ENCODE measurements at regions not wholly inside any gene's neighbourhood (a gene's known extent, or its start where the extent isn't known, plus 50 kb on each side); places are given as distances from the start of the nearest gene placed in this dataset.
"Not testable (repeated sequence)": the region's sequence is repeated elsewhere in the genome, so short reads cannot be mapped to it uniquely, and the experiment has no call there.

DNA sequence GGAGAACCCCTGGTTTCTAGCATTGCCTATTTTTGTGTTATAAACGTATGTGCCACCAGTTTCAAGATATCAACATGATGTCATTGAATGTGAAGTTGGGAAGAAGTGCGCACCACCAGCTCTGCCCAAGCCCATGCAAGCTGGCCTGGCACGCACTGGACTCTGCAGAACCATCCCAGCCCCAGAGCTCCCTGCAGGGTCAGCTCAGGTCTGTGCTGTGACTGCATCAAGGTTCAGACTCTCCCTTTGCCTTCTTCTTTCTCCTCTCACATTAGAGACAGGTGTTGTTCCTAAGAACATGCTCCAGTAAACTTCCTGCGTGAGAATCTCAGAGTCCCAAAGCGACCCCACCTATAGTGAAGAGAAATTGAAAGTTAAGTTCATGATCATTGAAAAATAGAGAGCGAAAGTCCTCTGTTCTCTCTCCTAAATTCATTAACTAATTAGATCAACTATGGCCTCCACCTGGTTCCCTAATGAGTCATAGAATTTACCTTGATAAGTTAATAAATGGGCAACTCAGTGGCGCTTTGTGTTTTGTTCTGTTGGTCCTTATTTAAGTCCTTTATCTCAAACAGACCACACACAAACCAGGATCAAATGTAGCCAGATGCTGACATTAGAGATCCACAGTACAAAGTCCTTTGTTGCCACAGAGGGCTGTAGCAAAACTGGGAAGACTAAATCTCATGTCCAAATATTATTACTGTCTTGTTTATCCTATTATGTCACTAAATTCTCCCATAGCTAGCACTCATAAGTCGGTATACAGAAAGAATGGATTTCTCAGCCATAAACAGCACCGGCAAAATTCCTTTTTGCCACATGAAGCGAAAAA, 432.3 kb downstream of the STK39 start:
- DNase-seq (no peak), ATAC-seq (no peak)
- TF ChIP-seq, protein P1, sequence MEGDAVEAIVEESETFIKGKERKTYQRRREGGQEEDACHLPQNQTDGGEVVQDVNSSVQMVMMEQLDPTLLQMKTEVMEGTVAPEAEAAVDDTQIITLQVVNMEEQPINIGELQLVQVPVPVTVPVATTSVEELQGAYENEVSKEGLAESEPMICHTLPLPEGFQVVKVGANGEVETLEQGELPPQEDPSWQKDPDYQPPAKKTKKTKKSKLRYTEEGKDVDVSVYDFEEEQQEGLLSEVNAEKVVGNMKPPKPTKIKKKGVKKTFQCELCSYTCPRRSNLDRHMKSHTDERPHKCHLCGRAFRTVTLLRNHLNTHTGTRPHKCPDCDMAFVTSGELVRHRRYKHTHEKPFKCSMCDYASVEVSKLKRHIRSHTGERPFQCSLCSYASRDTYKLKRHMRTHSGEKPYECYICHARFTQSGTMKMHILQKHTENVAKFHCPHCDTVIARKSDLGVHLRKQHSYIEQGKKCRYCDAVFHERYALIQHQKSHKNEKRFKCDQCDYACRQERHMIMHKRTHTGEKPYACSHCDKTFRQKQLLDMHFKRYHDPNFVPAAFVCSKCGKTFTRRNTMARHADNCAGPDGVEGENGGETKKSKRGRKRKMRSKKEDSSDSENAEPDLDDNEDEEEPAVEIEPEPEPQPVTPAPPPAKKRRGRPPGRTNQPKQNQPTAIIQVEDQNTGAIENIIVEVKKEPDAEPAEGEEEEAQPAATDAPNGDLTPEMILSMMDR (IDR thresholded peaks at IDR 0.05): no peak
- intact Hi-C loops (cut with DNase I): no loop called here
- Histone ChIP-seq H3K27ac (no peak overlapping the region), H3K4me3 (no peak overlapping the region), H3K4me1 (no peaks in the 10 kb centered on the region), H3K9me3 (no peaks in the 10 kb centered on the region), H3K36me3 (no peaks in the 10 kb centered on the region), H3K27me3 (no peaks in the 10 kb centered on the region)

DNA sequence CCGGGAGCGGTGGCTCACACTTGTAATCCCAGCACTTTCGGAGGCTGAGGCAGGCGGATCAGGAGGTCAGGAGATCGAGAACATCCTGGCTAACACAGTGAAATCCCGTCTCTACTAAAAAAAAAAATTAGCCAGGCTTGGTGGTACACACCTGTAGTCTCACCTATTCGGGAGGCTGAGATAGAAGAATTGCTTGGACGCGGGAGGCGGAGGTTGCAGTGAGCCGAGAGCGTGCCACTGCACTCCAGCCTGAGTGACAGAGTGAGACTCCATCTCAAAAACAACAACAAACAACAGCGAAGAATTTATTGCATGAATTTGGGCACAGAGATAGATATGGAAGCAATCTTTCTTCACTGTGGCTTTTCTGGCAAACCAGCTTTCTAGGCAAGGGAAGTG, 432.9 kb downstream of the STK39 start:
- H3K4me1 ChIP-seq; DNase-seq; H3K27me3 ChIP-seq; ATAC-seq; intact Hi-C loops (cut with DNase I); H3K9me3 ChIP-seq; H3K4me3 ChIP-seq; H3K27ac ChIP-seq; H3K36me3 ChIP-seq: not testable (repeated sequence)

DNA sequence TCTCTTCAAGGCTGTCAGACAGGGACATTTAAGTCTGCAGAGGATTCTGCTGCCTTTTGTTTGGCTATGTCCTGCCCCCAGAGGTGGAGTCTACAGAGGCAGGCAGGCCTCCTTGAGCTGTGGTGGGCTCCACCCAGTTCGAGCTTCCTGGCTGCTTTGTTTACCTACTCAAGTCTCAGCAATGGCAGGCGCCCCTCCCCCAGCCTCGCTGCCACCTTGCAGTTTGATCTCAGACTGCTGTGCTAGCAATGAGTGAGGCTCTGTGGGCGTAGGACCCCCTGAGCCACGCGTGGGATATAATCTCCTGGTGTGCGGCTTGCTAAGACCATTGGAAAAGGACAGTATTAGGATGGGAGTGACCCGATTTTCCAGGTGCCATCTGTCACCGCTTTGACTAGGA, 437.6 kb downstream of the STK39 start:
- DNase-seq; H3K4me3 ChIP-seq; H3K9me3 ChIP-seq; H3K36me3 ChIP-seq; intact Hi-C loops (cut with DNase I); H3K27me3 ChIP-seq; ATAC-seq; H3K27ac ChIP-seq; H3K4me1 ChIP-seq: not testable (repeated sequence)

DNA sequence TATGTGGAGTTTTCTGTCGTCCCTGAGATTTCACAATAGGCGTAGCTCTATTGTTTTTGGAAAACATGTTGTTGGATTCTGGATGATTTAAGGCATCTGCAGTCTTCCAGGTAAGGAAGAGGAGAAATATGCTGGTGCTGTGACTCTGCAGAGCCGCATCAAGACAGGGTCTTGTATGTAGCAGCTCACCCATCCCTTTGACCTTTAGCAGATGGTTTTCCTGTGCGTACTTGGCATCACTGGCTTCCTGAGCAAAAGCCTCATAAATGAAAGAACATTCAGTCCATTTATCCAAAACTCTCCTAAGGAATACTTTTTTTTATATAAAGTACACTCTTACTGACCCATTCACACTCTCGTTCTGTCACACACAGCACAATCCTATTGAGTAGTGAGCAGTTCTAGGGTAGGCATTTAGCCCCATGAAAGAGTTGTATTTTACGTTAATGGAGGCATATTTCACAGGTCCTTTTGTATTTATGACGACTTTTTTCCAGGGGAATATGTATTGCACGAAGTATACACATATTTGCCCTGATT, 443.9 kb downstream of the STK39 start:
- no peaks in the 10 kb centered on the region for H3K36me3 ChIP-seq
- no peaks in the 10 kb centered on the region for H3K27me3 ChIP-seq
- H3K9me3 ChIP-seq: no peaks in the 10 kb centered on the region
- H3K27ac ChIP-seq: no peak overlapping the region
- ATAC-seq (no peak), DNase-seq (no peak)
- intact Hi-C loops (cut with DNase I): no loop called here
- no peak overlapping the region for H3K4me3 ChIP-seq
- no peaks in the 10 kb centered on the region for H3K4me1 ChIP-seq
- TF ChIP-seq, protein P1 (IDR thresholded peaks at IDR 0.05): no peak

DNA sequence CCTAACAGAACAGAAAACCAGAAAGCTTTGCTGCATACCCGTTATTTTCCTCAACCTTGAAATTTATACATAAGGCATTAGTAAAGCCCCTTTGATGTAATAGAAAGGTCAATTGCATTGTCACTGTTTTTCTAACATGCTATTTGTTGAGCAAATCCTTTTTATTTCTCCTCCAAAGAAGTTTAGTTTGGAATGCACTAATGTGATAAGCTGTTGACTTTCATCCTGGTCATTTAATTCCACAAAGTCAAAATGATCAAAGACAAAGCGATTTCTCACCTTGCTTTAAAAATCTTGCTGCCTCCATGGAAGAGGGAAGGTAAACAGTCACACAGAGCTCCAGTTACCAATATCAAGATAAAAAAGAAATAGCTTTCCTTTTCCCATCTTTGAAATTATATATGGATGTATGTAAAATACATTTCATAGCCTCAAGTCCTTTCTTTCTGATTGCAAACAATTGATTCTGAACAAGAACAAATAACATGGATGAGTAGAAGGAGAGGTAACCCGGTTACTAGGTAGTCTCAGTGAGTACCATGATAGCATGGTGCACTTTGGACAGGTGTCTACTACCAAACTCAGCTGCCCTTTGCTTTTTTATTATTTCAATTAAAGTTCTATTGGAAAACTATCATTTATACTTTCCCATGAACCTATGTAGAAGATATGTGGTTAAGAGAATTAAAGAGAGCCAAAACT, 452.7 kb downstream of the STK39 start:
- H3K4me3 ChIP-seq: no peak overlapping the region
- TF ChIP-seq, protein P1 (IDR thresholded peaks at IDR 0.05): no peak
- H3K27me3 ChIP-seq: no peaks in the 10 kb centered on the region
- ATAC-seq: no peak
- no peaks in the 10 kb centered on the region for H3K36me3 ChIP-seq
- intact Hi-C loops (cut with DNase I): no loop called here
- DNase-seq: no peak
- H3K9me3 ChIP-seq: no peaks in the 10 kb centered on the region
- H3K27ac ChIP-seq: no peak overlapping the region
- no peaks in the 10 kb centered on the region for H3K4me1 ChIP-seq

DNA sequence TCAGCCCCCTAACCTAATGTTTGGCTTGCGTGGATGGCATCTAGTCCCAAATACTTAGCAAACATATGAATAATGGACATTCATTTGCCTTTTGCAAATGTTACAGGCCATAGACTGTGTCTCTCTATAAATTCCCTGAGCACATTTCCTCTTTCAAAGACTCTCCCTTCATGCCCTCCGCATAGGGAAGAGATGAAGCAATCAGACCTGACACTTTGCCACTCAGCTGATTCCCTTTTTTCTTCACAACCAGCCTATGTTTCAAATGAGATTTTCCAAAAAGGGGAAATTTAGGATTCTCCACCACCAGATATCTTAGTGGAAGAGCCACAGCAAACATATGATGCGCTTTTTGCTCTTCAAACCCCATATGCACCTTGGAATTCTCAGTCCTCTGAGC, 453.7 kb downstream of the STK39 start:
- Histone ChIP-seq H3K4me3 (no peak overlapping the region), H3K27me3 (no peaks in the 10 kb centered on the region), H3K27ac (no peak overlapping the region), H3K4me1 (no peaks in the 10 kb centered on the region), H3K9me3 (no peaks in the 10 kb centered on the region), H3K36me3 (no peaks in the 10 kb centered on the region)
- DNase-seq: no peak
- intact Hi-C loops (cut with DNase I): no loop called here
- no peak for ATAC-seq
- TF ChIP-seq, protein P1 (IDR thresholded peaks at IDR 0.05): no peak
